G401.6 (cell line): ENCODE measurements at regions not wholly inside any gene's neighbourhood (a gene's known extent, or its start where the extent isn't known, plus 50 kb on each side); places are given as distances from the start of the nearest gene placed in this dataset.
"Not testable (repeated sequence)": the region's sequence is repeated elsewhere in the genome, so short reads cannot be mapped to it uniquely, and the experiment has no call there.

Experiments
- FAIRE-seq: peaks from 2 replicates; lab custom pipeline; 2012; peaks lifted over from hg19 to GRCh38; lab: Jason Lieb, UNC

DNA sequence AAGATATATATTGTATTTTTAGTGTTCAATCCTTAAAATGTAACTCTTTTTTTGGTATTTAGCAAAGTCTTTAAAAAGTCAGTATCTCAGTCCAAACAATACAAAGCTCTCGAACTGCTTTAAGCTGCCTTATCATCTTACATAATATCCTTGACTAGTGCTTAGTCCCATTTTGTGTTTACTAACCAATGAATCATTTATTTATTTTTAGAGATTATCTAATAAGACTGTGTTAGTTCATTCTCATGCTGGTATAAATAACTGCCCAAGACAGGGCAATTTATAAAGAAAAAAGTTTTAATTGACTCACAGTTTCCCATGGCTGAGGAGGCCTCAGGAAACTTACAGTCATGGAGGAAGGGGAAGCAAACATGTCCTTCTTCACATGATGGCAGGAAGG lies 248.3 kb upstream of the KYNU start:
- no peak for FAIRE-seq

DNA sequence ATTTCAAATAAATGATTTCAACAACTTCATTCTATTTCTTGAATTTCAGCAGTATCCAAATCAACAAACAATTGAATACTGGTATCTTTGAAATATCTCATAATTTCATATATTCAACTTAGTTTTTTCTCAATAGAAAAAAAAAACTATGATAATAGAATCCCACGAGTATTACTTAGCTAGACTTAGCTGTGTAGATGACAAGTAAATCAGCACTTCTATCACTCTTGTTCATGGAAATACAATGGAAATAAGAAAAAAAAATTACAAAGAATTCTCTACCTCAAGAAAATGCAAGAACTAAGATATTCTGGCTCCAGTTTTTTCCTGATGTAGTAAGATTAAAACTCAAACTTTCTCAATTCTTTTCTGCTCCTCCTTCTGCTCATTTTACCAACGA lies 256.2 kb upstream of the KYNU start:
- FAIRE-seq: no peak

DNA sequence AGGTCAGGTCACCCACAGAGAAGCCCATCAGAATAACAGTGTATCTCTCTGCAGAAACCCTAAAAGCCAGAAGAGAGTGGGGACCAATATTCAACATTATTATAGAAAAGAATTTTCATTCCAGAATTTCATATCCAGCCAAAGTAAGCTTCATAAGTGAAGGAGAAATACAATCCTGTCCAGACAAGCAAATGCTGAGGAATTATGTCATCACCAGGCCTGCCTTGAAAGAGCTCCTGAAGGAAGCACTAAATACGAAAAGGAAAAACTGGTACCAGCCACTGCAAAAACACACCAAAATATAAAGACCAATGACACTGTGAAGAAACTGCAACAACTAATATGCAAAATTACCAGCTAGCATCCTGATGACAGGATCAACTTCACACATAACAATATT lies 260.0 kb upstream of the KYNU start:
- FAIRE-seq: no peak

DNA sequence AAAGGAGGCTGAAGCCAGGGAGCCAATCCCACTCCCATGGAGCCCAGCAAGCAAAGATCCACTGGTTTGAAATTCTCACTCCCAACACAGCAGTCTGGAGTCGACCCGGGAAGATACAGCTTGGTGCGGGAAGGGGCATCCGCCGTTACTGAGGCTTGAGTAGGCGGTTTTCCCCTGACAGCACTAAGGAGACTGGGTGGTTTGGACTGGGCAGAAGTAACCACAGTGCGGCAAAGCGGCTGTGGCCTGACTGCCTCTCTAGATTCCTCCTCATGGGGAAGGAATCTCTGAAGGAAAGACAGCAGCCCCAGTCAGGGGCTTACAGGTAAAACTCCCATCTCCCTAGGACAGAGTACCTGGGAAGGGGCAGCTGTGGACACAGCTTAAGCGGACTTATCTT lies 261.6 kb upstream of the KYNU start:
- FAIRE-seq: no peak

DNA sequence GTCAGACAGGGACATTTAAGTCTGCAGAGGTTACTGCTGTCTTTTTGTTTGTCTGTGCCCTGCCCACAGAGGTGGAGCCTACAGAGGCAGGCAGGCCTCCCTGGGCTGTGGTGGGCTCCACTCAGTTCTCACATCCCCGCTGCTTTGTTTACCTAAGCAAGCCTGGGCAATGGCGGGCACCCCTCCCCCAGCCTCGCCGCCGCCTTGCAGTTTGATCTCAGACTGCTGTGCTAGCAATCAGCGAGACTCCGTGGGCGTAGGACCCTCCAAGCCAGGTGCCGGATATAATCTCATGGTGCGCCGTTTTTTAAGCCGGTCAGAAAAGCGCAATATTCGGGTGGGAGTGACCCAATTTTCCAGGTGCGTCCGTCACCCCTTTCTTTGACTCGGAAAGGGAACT lies 264.3 kb upstream of the KYNU start:
- FAIRE-seq: not testable (repeated sequence)

DNA sequence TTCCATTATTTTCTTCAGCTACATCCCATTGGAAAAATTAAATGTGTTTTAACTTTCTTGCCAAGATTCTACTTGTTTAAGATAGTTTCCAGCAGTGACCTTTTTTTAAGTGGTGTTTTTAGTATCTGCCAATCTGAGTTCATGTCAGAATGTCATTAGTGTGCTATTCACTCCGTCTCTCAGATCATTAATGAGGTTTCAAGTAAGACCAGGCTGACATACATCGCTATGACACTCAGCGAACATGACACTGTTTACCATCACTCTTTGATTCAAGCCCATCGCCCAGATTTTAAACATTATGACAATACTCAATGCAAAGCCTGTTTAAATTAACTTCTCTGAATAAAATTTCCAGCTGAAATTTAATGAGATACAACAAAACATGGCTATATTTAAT lies 272.0 kb upstream of the KYNU start:
- FAIRE-seq: no peak

DNA sequence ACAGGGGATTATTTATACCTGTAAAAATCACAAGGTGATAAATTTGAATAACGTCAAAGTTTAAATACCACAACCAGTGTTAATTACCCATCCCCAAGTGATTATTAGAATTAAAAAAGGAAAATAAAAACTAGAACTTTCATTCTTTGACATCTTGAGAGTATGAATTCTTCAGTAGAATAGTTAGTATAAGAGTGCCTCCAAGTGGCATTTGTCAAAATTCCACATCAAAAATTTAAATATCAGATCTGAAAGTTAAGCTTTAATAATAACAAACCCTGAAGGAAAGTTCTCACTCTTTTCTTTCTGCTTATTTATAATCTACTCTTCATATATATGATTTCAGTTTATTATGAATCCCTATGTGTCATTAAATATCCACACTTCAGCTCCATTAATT lies 273.7 kb upstream of the KYNU start:
- FAIRE-seq: no peak

DNA sequence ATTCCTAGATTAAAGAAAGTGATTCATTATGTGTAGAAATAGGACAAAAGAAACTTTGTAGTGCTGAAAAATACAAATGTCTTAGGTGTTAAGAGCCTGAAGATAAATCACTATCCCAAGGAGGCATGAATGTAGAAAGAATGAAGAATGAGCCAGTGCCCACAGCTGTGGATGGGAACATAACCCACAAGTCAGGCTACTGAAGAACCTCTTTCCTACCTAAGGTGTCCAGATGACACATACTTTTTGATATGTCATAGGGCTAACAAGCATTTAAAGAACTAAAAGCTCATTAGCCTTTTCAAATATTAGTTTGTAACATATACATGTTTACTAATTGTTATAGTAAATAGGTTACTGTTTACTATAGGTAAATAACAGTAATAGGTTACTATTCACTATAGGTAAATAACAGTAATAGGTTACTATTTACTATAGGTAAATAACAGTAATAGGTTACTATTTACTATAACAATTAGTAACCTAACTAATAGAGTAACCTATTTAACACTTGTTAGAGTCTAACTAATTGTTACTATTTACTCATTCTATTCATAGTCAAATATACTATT lies 275.0 kb upstream of the KYNU start:
- FAIRE-seq: no peak

DNA sequence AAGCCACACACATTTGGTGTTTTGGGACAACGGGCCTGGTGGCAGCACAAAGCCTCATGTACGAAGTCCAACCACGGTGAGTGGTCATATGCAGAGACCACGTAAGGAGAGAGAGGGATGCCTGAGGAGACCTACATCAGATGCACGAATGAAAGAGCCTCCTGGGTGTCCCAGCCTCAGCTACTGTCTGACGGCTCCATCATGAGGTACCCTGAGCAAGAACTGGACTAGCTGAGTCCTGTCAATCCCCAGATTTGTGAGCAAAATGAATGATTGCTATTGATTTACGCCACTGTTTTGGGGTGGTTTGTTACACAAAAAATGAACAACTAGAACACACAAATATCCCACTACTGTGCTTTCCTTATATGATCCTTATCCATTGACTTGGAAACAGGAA lies 275.7 kb upstream of the KYNU start:
- no peak for FAIRE-seq

DNA sequence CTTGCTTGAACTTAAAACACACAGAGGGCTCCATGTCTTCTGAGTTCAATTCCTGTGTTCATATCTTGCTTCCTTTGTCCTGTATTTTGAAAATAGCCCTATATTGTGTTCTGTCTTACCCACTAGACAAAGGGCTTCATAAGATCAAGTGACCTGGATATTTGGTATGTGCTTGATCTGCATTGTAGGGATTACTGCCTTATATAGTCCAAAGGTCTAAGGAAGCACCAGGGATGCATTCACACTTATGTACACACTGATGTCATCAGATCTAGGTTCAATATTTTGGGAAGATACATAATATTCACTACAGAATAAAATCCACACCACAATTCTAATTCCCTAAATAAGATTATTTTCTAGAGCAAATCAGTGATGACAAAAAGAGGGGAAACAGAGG lies 278.0 kb upstream of the KYNU start:
- no peak for FAIRE-seq

DNA sequence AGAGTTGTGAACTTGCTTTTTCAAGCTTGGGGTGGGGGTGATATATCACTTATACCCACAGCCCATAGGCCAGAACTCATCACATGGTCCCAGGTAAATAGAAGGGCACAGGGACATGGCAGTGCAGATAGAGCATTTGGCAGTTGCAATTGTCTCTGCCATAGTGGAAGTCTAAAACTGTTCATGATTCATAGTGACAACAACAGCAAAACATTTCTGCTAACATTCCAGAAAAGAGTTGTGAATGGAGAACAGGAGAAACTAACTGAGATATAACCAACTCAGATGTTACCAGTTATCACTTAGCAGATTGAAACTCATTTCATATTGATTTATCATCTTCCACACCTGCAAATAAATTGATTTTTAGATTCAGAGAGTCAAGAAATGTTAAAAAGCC lies 278.6 kb upstream of the KYNU start:
- no peak for FAIRE-seq

DNA sequence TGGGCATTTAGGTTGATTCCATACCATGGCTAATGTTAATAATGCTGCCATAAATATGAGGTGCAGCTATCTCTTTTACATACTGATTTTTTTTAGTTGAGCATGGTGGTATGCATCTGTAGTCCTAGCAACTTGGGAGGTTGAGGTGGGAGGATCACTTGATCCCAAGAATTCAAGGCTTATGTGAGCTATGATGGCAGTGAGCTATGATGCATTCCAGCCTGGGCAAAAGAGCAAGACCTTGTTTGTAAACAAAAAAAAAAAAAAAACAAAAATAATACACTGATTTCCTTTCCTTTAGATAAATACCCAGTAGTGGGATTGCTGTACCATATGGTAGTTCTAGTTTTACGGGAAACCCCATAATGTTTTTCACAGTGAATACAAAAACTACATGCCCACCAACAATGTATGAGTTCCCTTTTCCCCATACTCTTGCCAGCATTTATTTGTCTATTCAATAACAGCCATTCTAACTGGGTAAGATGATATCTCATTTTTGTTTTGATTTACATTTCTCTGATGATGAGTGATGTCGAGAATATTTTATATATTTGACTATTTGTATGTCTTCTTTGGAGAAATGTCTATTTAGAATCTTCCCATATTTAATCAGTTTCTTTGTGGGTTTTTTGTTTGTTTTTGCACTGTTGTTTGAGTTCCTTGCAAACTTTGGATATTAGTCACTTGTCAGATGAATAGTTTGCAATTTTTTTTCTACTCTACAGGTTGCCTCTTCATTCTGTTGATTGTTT lies 281.0 kb upstream of the KYNU start:
- no peak for FAIRE-seq

DNA sequence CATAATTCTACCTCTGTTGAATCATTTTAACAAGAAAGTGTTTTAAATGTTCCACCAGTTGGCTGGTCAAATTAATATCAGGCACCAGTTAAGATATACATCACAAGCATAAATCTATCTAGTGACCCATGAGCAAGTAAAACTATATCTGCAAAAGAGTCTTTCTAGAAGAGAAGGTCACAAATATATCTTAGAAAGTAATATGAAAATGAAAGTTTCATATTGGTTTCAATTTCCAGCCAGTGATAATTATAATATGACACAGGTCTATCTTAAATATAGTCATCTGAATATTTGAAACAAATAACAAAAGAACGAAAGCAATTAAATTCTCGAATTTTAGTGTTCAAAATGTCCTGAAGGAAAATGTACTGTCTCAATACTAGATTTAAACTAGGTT lies 282.5 kb upstream of the KYNU start:
- no peak for FAIRE-seq

DNA sequence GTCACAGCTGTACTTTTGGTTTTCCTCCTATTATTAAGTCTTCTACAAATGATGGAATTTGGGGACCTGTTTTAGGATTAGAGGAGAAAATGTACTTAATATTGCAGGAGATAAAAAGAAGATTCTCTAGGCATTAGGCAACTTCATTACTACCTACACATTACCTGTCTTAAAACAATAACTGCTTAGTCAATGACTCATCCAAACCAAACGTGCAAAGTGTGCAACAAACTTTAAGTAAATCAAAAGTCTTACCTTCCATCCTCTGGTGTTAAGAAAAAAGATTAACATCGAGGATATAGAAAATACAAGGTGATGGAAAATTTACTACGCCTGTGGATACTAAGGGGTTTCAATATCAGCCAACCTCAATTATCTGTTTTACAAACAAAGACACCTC lies 285.3 kb upstream of the KYNU start:
- no peak for FAIRE-seq

DNA sequence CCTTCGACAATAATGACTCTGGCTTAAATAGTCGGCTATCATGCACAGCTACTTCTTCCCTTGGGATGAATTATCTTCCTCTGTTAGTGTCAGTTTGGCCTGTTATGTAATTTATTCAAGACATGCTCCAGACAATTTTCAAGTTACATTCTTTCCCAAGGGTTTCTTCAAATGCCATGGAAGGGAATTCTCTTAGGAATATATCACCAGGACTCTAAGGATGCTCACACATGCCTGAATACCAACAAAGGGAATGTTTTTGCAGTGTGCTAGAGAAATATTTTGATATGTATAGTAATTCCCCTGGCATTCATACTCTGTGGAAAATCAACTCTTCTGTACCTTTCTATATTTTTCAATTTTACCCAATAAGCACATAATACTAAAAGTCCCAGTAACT lies 286.0 kb upstream of the KYNU start:
- FAIRE-seq: no peak

DNA sequence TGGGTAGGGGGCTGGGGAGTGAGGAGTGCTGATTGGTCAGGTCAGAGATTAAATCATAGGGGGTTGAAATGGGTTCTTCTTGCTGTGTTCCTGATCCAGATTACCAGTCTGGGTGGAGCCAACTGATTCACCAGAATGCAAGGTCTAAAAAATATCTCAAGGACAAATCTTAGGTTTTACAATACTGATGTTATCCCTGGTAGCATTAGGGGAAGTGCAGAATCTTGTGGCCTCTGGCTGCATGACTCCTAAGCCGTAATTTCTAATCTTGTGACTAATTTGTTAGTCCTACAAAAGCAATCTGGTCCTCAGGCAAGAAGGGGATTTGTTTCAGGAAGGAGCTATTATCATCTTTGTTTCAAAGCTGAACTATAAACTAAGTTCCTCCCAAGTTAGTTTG lies 289.2 kb upstream of the KYNU start:
- no peak for FAIRE-seq

DNA sequence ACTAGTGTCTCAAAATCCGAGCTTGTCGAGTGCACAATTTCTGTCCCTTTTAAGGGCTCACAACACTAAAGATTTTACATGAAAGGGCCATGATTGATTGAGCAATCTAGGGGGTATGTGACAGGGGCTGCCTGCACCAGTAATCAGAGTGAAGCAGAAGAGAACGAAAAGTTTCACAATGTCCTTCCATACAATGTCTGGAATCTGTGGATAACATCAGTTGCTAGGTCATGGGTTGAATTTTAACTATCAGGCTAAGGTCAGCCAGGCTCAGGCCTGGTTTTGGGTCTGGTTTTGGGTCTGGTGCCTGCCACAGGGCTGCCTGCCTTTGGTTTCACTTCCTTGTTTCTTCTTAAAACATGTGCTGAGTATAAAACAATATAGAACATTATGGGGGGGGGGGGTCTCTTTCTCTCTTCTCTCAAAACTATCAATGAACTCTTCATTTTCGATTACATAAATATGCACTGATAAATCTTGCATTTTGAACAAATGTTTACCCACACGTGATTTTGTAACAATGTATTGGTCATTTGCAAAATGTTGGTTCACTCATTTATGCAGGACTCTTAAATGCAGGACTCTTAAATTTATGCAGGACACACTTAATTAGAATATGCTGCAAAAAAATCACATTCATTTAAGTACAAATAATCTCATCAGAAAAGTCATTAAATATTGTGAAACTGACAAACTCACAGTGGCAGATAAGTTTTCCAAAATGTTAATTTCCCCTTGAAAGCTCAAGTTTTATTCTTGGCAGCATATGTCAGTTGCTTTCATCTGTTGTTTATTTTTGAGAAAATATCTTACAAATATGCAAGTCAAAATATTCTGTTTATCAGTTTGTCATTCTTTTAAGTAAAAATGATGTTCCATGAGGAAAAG lies 290.5 kb upstream of the KYNU start:
- FAIRE-seq: no peak

DNA sequence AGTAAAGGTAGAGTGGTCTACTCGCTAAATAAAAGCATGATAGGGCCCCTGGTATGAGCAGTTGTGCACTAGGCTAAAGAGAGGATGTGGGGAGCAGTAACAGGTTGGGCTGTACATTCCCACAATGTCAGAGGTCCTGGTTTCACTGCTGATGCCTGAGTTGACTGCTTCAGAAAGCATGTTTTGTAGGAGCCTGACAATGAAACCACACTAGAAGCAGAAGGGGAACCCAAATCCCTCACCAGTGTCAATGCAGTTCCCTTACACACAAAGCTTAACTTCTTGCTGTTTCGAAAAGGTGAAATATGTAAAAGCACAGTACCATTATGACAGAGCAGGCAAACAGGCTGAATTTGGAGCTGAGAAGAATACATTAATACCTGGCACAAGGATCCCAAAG lies 291.7 kb upstream of the KYNU start:
- FAIRE-seq: no peak

DNA sequence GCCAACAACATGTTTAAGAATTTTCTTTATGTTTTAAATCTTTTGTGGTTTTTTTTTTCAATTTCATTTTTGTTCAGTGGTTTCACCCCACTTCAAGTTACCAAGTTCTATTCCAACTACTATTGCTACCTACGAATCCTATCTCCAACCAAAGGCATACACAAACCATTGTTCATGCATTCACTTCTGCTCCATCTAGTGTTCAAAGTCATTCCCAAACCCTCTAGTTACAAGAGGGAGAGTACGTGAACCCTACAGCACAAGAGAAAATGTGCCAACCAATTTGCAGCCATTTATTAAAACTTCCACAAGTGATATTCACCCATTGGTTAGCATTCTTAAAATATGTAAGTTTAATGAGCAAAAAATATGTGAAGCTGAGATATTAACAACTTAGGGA lies 295.1 kb upstream of the KYNU start:
- FAIRE-seq: no peak

DNA sequence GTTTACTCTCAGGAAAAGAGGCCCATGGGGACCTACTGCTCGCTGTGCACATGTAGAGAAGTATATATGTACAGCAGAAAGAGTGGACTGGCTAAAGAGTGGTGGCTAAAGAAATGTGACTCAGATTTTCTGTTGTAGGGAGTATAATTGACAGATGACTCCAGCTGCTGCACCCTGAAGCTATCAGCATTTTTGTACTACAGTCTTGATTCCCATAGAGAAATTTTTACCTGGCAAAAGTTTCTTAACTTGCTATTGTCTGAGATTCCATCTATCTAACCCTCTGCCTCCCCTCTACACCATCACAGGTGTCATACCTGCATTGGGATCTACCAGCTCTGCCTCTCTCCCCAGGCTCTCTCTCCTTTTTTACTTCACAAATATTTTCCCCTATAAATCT lies 296.0 kb upstream of the KYNU start:
- no peak for FAIRE-seq

DNA sequence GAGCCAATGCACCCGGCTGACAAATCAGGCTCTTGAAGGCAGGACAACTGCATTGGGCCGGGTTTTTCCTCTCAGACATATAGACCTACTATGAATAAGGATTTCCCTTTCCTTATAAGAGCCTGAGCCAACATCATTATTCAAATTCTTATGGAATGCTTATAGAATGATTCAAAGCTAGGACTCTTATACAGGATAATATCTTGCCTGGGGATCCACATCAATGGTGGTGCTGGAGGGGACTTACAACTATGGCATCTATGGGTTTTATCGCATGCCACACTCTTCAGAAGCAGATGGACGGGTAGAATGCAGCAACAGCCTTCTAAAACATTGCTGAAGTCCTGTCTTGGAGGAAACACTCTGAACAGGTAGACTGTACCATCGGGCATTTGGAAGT lies 296.8 kb upstream of the KYNU start:
- no peak for FAIRE-seq

DNA sequence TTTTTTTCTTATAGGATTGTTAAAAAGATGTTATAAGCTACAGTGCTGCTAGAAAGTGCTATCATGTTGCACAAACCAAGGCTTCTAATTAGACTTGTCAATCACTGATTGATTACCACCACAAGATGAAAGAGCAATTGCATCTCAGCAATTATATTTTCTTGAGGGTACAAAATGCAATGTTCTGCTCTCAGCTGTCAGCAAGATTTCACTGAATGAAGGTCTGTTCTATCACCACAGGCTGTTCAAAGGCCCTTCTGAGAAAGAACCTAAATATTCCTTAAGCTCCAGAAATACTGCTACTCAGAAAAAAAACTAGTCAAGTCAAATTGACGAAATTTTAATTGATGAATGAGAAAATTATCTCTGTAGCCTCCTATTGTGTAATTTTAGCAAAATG lies 301.9 kb upstream of the KYNU start:
- FAIRE-seq: no peak

DNA sequence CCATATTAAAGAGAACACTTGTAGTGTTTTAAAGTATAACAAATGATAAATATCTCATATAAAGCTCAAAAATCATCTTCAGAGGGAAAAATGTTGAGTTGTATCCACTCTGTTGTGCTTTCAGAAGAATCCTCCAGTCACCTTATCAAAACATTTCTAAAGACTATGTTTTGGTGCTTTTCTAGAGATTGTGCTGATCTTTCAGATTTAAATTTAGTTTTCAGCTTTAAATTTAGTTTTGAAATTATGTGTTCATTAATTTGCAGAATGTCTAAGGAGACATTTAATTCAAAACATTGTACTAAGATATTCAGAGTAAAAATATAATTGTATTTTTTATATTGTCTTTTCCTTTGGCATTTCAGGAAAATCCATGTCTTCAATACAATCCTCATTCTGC lies 303.1 kb upstream of the KYNU start:
- no peak for FAIRE-seq
